Daoy (cell line): ENCODE measurements at regions not wholly inside any gene's neighbourhood (a gene's known extent, or its start where the extent isn't known, plus 50 kb on each side); places are given as distances from the start of the nearest gene placed in this dataset.

ENCODE experiments used
- DNase-seq: peaks from one replicate; pipeline ENCODE4 v3.0.0-alpha.2; 2015; ENCODE audit warnings: low read depth

DNA sequence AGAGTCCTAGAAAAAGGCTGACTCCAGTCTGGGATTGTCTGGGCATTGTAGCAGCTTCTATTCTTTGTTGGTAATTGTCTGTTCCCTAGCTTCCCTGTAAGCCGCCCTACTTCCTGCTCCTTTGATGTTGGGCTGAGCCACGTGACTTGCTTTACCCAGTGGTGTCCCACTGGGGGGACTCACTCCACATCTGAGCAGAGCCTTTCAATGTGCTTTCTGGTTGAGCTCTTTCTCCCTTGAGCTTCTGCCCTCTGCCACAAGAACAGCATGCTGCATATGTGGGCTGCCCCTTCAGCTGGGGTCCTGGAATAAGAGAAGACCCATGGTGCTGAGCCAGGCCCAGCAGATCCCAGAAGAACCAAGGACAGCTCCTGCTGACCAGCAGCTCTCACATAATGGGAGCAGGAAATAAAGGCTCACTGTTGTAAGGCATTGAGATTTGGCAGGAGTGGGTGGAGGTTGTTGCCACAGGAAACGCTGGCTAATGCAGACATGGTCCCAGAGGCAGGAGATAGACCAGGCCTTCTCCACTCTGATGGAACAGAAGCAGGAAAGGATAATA is 276.3 kb upstream of the GJB5 start:
- no peak for DNase-seq

DNA sequence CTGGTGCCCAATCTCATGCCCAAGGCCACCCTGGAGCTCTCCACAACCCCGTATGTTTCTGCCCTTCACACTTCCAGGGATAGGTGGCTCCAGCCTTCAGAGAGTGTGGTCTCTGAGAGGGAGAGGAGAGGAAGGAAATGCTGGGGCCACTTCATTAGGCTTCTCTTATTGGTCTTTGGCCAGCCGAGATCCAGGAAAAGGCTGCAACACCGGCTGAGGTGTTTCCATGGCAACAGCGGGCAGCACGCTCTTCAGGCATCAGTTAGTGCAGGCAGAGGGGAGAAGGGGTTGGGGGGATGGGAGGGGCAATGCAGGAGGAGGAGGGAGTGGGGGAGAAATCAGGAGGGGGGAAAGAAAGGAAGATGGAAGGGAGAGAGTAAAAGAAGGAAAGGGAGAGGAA is 275.1 kb upstream of the GJB5 start:
- DNase-seq = no peak

GRCh38 chr1:34488080-34488708 is 266.7 kb upstream of the GJB5 start:
- DNase-seq = no peak

- no peak for DNase-seq
These were observed 254.4 kb upstream of the GJB5 start for GRCh38 chr1:34500451-34500850.

DNA sequence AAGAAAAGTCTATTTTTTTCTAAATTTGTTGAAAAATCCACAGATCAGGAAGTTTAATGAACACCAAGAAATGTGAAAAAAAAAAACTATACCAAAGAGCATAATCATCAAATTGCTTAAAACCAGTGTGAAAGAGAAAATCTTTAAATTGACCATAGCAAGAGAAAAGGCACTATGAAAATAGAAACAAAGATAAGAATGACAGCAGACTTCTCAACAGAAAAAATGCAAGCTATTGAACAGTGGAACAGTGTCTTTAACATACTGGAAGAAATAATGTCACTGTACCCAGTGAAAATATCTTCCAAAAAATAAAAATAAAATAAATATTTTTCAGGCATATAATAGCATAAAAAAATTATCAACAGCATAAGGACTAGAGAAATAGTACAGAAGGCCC is 243.0 kb upstream of the GJB5 start:
- no peak for DNase-seq

DNA sequence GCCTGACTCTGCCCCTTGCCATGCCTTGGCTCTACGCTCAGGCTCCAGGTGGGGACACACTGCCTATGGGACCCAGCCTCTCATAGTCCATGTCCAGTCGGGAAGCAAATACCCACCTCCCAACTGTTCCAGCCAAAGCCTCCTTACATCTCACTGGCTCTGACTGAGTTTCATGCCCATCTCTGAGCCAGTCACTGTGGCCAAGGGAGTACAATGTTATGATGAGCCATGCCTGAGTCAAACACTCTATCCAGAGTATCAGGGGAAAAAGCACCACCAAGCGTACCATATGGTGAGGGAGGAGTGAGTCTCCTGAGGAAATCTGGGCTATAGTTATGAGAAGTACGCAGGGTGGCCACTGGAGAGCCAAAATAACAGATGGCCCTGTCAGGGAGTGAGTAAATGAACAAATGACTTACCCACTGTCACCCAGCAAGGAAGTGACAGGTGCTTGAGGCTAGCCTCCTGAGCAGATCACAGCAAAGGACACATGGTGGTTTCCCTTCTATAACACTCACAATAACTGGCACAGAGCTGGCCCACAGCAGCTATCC is 236.6 kb upstream of the GJB5 start:
- peak; percentile 15 for DNase-seq

DNA sequence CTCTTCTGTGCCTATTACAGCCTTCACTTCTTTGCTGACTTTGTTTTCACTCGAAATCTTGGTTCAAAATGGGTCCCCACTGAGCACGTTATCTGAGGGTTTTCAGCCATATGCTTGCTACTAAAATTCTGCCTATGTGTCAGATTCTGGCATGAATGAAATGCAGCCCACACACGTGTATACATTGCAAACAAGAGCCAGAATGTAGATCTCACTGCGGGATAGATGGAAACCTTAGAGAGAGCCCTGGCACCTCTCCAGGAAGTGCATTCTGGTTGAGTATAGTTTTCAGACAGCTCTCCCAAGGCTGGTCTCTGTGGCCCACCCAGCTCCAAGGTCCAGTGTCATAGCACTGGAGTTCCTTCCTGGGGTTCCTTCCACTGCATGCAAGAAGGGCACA is 234.7 kb upstream of the GJB5 start:
- no peak for DNase-seq

- DNase-seq = no peak
These were observed 230.1 kb upstream of the GJB5 start for GRCh38 chr1:34524783-34525182.

DNA sequence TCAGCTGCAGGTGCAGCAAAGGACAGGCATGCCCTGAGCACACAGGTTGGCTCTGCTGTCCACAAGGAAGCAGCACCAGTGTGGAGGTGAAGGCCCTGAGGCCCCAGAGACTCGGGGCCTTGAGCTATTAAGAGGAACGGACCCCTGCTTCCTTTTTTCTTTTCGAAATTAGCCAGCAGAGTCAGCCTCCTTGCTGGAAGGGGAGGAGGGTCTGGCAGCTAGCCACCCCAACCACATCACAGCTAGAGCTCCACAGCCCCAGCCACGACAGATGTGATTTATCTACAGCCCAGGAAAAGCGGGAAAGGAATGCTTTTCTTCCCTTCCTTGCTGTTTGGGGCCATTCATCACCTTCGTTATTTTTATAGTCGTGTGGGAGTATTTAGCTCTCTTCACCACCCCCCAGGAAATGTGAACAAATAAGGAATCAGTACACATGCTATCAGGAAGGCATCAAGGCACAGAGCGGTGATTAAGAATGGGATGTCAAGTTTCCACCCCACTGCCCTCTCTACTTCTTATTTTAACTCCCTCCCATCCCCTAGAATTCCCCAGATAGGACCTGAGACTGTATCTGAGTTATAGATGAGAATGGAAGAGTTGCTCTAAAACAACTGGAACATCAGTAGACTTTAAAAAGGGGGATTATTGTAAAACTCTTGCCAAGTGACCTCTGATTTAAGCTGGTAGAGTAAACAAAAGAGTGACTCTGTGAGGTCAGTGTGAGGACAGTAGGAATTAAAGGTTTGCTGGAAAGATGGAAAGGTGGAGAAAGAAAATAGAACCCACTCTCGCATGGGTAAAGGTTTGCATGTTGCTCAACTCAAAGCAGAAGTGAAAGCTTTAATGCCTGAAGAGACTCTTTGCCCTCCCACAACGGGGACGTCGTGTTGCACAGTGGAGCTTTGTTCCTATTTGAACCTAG is 224.7 kb upstream of the GJB5 start:
- peak; percentile 44 for DNase-seq

GRCh38 chr1:34532113-34532512 is 222.7 kb upstream of the GJB5 start:
- no peak for DNase-seq

- DNase-seq = no peak
These were observed 216.4 kb upstream of the GJB5 start for GRCh38 chr1:34538481-34538880.

- DNase-seq = no peak
These were observed 207.7 kb upstream of the GJB5 start for GRCh38 chr1:34547046-34547674.

DNA sequence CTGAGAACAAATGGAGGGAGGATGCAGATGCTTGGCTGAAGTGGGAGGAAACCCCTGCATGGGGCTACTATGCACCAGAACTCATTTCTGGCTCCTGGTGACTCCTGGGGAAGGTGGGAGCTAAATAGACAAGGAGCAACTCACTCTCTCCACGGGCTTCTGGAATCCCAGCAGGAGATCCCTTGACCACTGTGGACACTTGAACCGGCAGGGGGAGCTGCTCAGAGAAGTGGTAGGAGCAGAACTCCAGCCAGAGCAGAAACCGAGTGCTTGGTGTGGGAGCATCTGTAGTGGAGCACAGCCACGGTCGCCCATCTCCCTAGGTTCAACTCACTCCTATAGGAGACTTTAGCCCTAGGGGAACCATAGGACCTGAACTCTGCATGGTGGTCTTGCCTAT is 205.6 kb upstream of the GJB5 start:
- DNase-seq = no peak

- DNase-seq = no peak
These were observed 176.5 kb upstream of the GJB5 start for GRCh38 chr1:34578306-34578705.

DNA sequence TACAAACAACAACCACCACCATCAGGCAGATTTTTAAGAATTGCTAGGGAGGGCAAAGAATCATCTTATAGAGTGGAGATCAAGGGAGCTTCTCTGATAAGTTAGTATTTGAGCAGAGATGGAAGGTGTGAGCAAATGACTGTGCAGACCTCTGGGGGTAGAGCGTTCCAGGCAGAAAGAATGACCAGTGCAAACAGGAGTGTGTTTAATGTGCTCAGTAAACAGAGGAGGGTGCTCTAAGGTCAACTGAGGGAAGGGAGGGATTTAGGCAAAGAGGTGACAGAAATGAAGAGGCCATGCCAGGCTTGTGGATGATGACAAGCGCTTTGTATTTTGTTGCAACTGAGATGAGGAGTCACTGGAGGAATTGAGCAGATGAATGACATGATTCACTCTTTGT is 172.5 kb upstream of the GJB5 start:
- no peak for DNase-seq

- no peak for DNase-seq
These were observed 167.1 kb upstream of the GJB5 start for GRCh38 chr1:34587761-34588160.

GRCh38 chr1:34590211-34590623 is 164.6 kb upstream of the GJB5 start:
- peak; percentile 62 for DNase-seq

DNA sequence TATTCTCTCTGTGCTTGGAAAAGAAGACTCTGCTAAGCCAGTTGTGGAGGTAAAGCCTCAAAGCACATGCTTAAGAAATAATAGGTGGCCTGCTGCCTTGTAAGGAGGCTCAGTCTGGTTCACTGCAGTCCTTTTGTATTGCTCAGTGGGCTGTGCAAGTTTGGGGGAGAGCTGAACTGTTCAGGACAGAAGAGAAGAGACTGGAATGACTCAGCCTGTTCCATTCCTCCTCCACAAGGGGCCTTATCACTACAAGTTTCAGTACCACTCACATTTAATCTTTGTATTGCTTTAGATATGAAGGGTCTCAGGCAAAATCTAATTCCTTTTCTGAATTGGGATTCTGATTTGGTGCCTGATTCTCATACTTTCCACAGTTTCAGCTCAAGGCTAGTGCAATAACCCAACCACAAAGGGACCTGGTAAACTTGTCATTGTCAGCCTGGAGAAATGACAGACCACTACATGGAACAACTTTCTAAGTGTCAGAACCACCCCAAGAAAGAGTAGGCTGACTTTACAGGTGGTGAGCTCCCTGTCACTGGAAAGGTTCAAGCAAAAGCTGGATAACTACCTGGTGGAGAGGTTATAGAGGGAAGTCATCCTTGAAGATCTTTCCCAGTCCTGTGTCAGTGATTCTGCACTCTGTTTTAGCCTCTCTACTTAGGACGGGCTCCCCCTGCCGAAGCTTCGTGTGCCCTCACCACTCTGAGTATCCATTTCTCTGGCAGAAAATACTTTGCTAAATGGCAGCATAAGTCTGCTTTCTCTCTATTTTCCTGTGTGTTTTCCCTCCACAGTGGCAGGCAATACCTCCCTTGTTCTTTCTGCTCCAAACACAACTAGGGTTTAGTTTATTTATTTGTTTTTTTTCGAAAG is 162.9 kb upstream of the GJB5 start:
- peak; percentile 34 for DNase-seq

- peak; percentile 70 for DNase-seq
These were observed 156.9 kb upstream of the GJB5 start for GRCh38 chr1:34597877-34598514.

GRCh38 chr1:34602907-34603306 is 151.9 kb upstream of the GJB5 start:
- no peak for DNase-seq

GRCh38 chr1:34603594-34603993 is 151.3 kb upstream of the GJB5 start:
- no peak for DNase-seq
